MM.1S (cell line): ENCODE measurements at regions not wholly inside any gene's neighbourhood (a gene's known extent, or its start where the extent isn't known, plus 50 kb on each side); places are given as distances from the start of the nearest gene placed in this dataset.

Experiments used
- DNase-seq: peaks from one replicate; pipeline ENCODE4 v3.0.0-alpha.2; 2015
- H2AFZ ChIP-seq: fragments of 300-600 bp; sonication (generic); 2 replicates; pipeline ENCODE4 v1.6.0; 2016; ENCODE audit warnings: antibody characterized with exemption, low read length
- H3F3A ChIP-seq: fragments of 300-600 bp; sonication (generic); 2 replicates; pipeline ENCODE4 v1.6.1; 2016; ENCODE audit warnings: mild to moderate bottlenecking, antibody characterized with exemption, low read length, moderate library complexity, mixed read lengths; ENCODE audit not compliant: insufficient read depth
- H3K27ac ChIP-seq: fragments of 300-600 bp; sonication (generic); 2 replicates; pipeline ENCODE4 v1.5.1; 2016; ENCODE audit warnings: mild to moderate bottlenecking, low read length
- H3K27me3 ChIP-seq: fragments of 300-600 bp; sonication (generic); replicated peaks from 2 replicates; pipeline ENCODE4 v1.6.0; 2016; ENCODE audit warnings: low read length; ENCODE audit not compliant: insufficient read depth
- H3K36me3 ChIP-seq: fragments of 300-600 bp; sonication (generic); replicated peaks from 2 replicates; pipeline ENCODE4 v1.6.1; 2016; ENCODE audit warnings: mild to moderate bottlenecking, low read length, mixed read lengths; ENCODE audit not compliant: insufficient read depth
- H3K4me1 ChIP-seq: fragments of 300-600 bp; sonication (generic); 2 replicates; pipeline ENCODE4 v1.6.1; 2016; ENCODE audit warnings: low read length, mixed read lengths
- H3K4me2 ChIP-seq: fragments of 300-600 bp; sonication (generic); 2 replicates; pipeline ENCODE4 v1.6.0; 2016; ENCODE audit warnings: low read depth, low read length
- H3K4me3 ChIP-seq: fragments of 300-600 bp; sonication (generic); 2 replicates; pipeline ENCODE4 v1.5.1; 2016; ENCODE audit warnings: low read length, mixed read lengths
- H3K79me2 ChIP-seq: fragments of 300-600 bp; sonication (generic); 2 replicates; pipeline ENCODE4 v1.6.1; 2016; ENCODE audit warnings: mixed run types, low read length, mixed read lengths
- H3K9ac ChIP-seq: fragments of 300-600 bp; sonication (generic); 2 replicates; pipeline ENCODE4 v1.6.1; 2016; ENCODE audit warnings: low read length, mixed read lengths
- H3K9me2 ChIP-seq: fragments of 300-600 bp; sonication (generic); replicated peaks from 2 replicates; pipeline ENCODE4 v1.6.1; 2016; ENCODE audit warnings: mild to moderate bottlenecking, low read length, mixed read lengths; ENCODE audit not compliant: insufficient read depth
- H3K9me3 ChIP-seq: fragments of 300-600 bp; sonication (generic); replicated peaks from 2 replicates; pipeline ENCODE4 v1.6.1; 2016; ENCODE audit warnings: mild to moderate bottlenecking, low read length, mixed read lengths; ENCODE audit not compliant: insufficient read depth
- H4K20me1 ChIP-seq: fragments of 300-600 bp; sonication (generic); 2 replicates; pipeline ENCODE4 v1.6.1; 2016; ENCODE audit warnings: mild to moderate bottlenecking, low read length, moderate library complexity, mixed read lengths; ENCODE audit not compliant: insufficient read depth
- EZH2 ChIP-seq: fragments of 300-600 bp; sonication (generic); optimal IDR thresholded peaks from 2 replicates; pipeline ENCODE3; 2017; ENCODE audit warnings: low read depth, mild to moderate bottlenecking, antibody characterized with exemption, low read length, mixed read lengths
- EZH2phosphoT487 ChIP-seq: fragments of 300-600 bp; sonication (generic); IDR thresholded peaks from 2 replicates; pipeline ENCODE4 v1.6.1; 2018; ENCODE audit warnings: antibody characterized with exemption, low read length
- TF ChIP-seq, protein P1 (sequence below): fragments of 300-600 bp; sonication (generic); IDR thresholded peaks from 2 replicates; pipeline ENCODE4 v1.5.1; 2016; ENCODE audit warnings: antibody characterized with exemption, low read length, mixed read lengths

DNA sequence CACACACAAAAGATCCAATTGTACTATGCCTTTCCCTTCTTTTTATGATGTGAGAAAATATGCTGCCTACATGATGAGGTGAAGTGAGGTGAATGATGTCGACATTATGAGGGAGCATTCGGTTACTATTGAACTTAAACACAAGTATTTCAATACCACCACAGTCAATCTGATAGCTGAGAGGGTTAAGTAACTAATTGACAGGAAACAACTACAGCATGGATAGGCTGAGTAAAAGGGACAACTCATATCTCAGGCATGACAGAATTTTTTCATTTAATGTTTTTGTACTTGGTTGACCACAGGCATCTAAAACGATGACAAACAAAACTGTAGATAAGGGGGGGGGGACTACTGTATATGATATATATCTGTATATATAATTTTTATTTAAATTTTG, 488.9 kb downstream of the SH2D4B start:
- Histone ChIP-seq H3K4me1 (peaks cover 6% of the 10 kb centered on the region), H3K27me3 (no peaks in the 10 kb centered on the region), H3K9me2 (no peaks in the 10 kb centered on the region), H3K9ac (no peak overlapping the region), H3K27ac (no peak overlapping the region), H3K9me3 (no peaks in the 10 kb centered on the region), H3K79me2 (no peaks in the 10 kb centered on the region), H3F3A (peaks cover 4% of the 10 kb centered on the region; the same call in 1 of the 2 replicates), H3K4me3 (no peak overlapping the region), H2AFZ (no peak overlapping the region), H3K4me2 (no peak overlapping the region), H3K36me3 (no peaks in the 10 kb centered on the region), H4K20me1 (no peaks in the 10 kb centered on the region)
- DNase-seq, result no peak
- TF ChIP-seq, protein P1, sequence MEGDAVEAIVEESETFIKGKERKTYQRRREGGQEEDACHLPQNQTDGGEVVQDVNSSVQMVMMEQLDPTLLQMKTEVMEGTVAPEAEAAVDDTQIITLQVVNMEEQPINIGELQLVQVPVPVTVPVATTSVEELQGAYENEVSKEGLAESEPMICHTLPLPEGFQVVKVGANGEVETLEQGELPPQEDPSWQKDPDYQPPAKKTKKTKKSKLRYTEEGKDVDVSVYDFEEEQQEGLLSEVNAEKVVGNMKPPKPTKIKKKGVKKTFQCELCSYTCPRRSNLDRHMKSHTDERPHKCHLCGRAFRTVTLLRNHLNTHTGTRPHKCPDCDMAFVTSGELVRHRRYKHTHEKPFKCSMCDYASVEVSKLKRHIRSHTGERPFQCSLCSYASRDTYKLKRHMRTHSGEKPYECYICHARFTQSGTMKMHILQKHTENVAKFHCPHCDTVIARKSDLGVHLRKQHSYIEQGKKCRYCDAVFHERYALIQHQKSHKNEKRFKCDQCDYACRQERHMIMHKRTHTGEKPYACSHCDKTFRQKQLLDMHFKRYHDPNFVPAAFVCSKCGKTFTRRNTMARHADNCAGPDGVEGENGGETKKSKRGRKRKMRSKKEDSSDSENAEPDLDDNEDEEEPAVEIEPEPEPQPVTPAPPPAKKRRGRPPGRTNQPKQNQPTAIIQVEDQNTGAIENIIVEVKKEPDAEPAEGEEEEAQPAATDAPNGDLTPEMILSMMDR, result no peak
- TF ChIP-seq EZH2 (no peak), EZH2phosphoT487 (no peak)

- Histone ChIP-seq H3K9me2 (no peaks in the 10 kb centered on the region), H2AFZ (no peak overlapping the region), H4K20me1 (no peaks in the 10 kb centered on the region), H3F3A (peaks cover 9% of the 10 kb centered on the region; the same call in 1 of the 2 replicates), H3K4me2 (no peak overlapping the region), H3K27me3 (no peaks in the 10 kb centered on the region), H3K27ac (no peak overlapping the region), H3K36me3 (no peaks in the 10 kb centered on the region), H3K9ac (no peak overlapping the region), H3K4me3 (no peak overlapping the region), H3K9me3 (no peaks in the 10 kb centered on the region), H3K4me1 (peaks cover 6% of the 10 kb centered on the region), H3K79me2 (no peaks in the 10 kb centered on the region)
- TF ChIP-seq, protein P1, result no peak
- no peak for TF ChIP-seq EZH2phosphoT487
- no peak for TF ChIP-seq EZH2
- no peak for DNase-seq
Observed at GRCh38 chr10:81027223-81027622, 489.5 kb downstream of the SH2D4B start.

- no peaks in the 10 kb centered on the region for H3K9me2 ChIP-seq
- DNase-seq, result no peak
- peaks cover 6% of the 10 kb centered on the region for H3K4me1 ChIP-seq
- H3F3A ChIP-seq, result peaks cover 9% of the 10 kb centered on the region; the same call in 1 of the 2 replicates
- TF ChIP-seq, protein P1, result no peak
- no peak for TF ChIP-seq EZH2phosphoT487
- no peak for TF ChIP-seq EZH2
- H3K27me3 ChIP-seq, result no peaks in the 10 kb centered on the region
- H4K20me1 ChIP-seq, result no peaks in the 10 kb centered on the region
- no peak overlapping the region for H3K4me3 ChIP-seq
- H3K4me2 ChIP-seq, result no peak overlapping the region
- no peak overlapping the region for H2AFZ ChIP-seq
- no peak overlapping the region for H3K9ac ChIP-seq
- H3K27ac ChIP-seq, result no peak overlapping the region
- no peaks in the 10 kb centered on the region for H3K36me3 ChIP-seq
- no peaks in the 10 kb centered on the region for H3K9me3 ChIP-seq
- H3K79me2 ChIP-seq, result no peaks in the 10 kb centered on the region
Observed at GRCh38 chr10:81027706-81028105, 490.0 kb downstream of the SH2D4B start.
